ENCODE measurements at regions not wholly inside any gene's neighbourhood (a gene's known extent, or its start where the extent isn't known, plus 50 kb on each side); places are given as distances from the start of the nearest gene placed in this dataset.

DNA sequence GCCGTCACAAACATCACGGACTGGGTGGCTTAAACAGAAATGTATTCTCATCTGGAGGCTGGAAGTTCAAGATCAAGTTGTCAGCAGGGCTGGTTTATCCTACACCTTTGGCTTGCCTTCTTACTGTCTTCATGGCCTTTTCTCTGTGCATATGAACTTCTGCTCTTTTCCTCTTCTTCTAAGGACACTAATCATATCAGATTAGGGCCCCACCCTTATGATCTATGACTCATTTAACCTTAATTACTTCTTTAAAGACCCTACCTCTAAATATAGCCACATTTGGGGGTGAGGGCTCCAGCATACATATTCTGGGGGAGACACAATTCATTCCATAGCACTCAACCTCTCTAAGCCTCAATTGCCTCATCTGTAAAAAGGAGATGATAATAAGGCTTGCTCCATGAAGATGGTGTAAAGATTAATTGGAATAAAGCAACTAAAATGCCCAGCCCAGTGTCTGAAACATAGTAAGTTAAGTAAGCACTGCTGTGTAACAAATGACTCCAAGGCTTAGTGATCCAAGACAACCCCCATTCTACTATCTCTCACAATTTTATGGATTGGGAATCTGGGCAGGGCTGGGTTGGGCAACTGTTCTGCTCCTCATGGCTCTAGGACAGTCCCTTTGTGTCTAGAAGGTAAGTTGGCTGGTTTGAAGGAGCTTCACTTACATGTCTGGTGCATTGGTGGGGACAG, 119.8 kb downstream of the BANF2 start:
- H2AFZ ChIP-seq = no peak overlapping the region
- no peak overlapping the region for H3K4me2 ChIP-seq (ENCODE audit: unreplicated experiment)
- H3K4me1 ChIP-seq (ENCODE audit: insufficient read depth) = no peaks in the 10 kb centered on the region
- in situ Hi-C loops (cut with MboI) = no loop called here
- no peak overlapping the region for H3K27ac ChIP-seq
- H3K79me2 ChIP-seq (ENCODE audit: insufficient read depth) = no peaks in the 10 kb centered on the region
- H3K9ac ChIP-seq = no peak overlapping the region
- H3K36me3 ChIP-seq (ENCODE audit: low read depth) = no peaks in the 10 kb centered on the region
- 77 to 93% methylated on average over 2 of the region's 2 CpGs for WGBS, 2 experiments (ENCODE audit: low coverage in 1 of 2, low lambda C conversion rate in 2 of 2, missing lambda C conversion rate in 2 of 2)
- H4K20me1 ChIP-seq (ENCODE audit: insufficient read depth) = no peaks in the 10 kb centered on the region
- no peak for TF ChIP-seq EZH2phosphoT487 (IDR thresholded peaks at IDR 0.05; ENCODE audit: insufficient read depth, low read depth)
- TF ChIP-seq EZH2 (IDR thresholded peaks at IDR 0.05; ENCODE audit: insufficient read depth, poor library complexity, severe bottlenecking) = no peak
- no peak overlapping the region for H3K4me3 ChIP-seq
- H3K9me3 ChIP-seq (ENCODE audit: low read depth) = no peaks in the 10 kb centered on the region
- no peaks in the 10 kb centered on the region for H3F3A ChIP-seq (ENCODE audit: insufficient read depth)
- H3K27me3 ChIP-seq (replicated peaks; ENCODE audit: insufficient read depth) = no peaks in the 10 kb centered on the region
- H3K9me2 ChIP-seq (ENCODE audit: insufficient read depth) = no peaks in the 10 kb centered on the region
- DNase-seq = no peak

DNA sequence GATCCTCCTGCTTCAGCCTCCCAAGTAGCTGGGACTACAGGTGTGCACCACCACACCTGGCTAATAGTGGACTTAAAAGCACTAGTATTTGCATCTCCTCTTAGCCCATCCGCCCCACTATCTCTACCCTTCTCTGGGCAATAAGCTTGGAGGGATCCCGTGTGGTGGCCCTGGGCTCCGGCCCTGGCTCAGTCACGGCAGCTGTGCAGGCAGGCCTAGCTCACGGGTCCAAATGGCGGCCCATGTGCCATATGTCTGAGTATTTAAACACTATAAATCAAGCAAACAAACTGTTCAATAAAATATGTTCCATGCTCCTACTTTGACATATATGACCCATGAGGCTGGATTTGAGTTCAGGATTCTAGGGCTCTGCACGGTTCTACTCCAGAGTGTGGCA, 118.4 kb downstream of the BANF2 start:
- no peaks in the 10 kb centered on the region for H3K36me3 ChIP-seq (ENCODE audit: low read depth)
- H3K27me3 ChIP-seq (replicated peaks; ENCODE audit: insufficient read depth) = no peaks in the 10 kb centered on the region
- H3K27ac ChIP-seq = no peak overlapping the region
- 81 to 85% methylated on average over 7 of the region's 7 CpGs for WGBS, 2 experiments (ENCODE audit: low coverage in 1 of 2, low lambda C conversion rate in 2 of 2, missing lambda C conversion rate in 2 of 2)
- H2AFZ ChIP-seq = no peak overlapping the region
- H3K9ac ChIP-seq = no peak overlapping the region
- no peaks in the 10 kb centered on the region for H3K4me1 ChIP-seq (ENCODE audit: insufficient read depth)
- H3F3A ChIP-seq (ENCODE audit: insufficient read depth) = no peaks in the 10 kb centered on the region
- H3K4me3 ChIP-seq = no peak overlapping the region
- TF ChIP-seq EZH2 (IDR thresholded peaks at IDR 0.05; ENCODE audit: insufficient read depth, poor library complexity, severe bottlenecking) (no peak), EZH2phosphoT487 (IDR thresholded peaks at IDR 0.05; ENCODE audit: insufficient read depth, low read depth) (no peak)
- in situ Hi-C loops (cut with MboI) = no loop called here
- no peaks in the 10 kb centered on the region for H3K9me2 ChIP-seq (ENCODE audit: insufficient read depth)
- no peak overlapping the region for H3K4me2 ChIP-seq (ENCODE audit: unreplicated experiment)
- H3K9me3 ChIP-seq (ENCODE audit: low read depth) = no peaks in the 10 kb centered on the region
- DNase-seq = no peak
- no peaks in the 10 kb centered on the region for H4K20me1 ChIP-seq (ENCODE audit: insufficient read depth)
- no peaks in the 10 kb centered on the region for H3K79me2 ChIP-seq (ENCODE audit: insufficient read depth)

DNA sequence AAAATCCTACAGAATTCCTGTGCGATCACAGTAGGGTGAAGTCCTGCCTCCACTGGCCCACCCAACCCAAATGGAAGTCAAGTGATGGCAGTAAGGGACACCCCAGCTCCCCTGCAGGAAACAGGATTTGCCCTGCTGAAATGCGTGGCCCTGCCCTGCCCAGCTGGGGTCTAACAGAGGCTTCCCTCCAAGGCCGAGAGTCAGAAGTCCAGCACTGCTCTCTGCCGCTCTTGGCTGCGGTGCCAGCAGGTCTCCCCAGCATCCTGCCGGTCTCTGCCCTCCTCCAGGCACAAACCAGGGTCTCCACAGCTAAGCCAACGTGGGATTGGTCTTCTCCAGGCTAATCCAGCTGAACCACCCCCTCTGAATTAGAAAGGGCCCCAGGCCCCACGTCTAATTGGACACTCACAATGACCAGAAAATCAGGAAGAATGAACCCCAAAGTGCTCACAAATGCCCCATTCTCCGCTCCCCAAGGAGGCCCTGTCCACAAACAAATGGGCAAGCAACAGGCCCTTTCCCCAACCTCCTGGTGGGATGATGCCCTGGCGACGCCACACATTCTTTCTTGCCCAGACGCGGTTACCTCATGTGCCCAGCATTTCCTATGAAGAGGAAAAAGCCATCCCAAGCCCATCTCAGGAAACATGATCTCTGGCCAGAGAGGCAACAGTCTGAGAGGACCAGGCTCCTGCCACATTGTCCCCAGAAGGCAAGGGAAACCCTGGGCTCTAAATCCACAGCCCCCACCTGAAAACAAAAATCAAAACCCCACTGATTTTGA, 117.2 kb downstream of the BANF2 start:
- no peak overlapping the region for H2AFZ ChIP-seq
- WGBS, 2 experiments (ENCODE audit: low coverage in 1 of 2, low lambda C conversion rate in 2 of 2, missing lambda C conversion rate in 2 of 2) = 86 to 87% methylated on average over 13 of the region's 13 CpGs

DNA sequence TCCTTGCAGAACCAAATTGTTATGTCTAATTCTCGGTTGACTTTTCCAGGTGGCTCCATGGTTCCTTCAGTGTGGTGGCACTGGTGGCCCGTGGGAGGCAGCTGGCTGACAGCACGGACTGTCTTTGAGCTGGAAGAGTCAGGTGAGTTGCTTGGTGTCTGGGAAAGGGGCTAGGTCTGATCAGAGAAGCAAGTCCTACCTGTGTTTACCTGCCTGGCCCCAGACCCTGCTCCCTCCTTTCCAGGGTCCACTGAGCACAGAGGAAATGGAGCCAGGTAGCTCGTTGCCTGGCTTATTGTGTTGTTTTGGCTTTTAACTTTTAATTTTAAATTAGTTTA, 111.8 kb downstream of the BANF2 start:
- Histone ChIP-seq H3K9me3 (ENCODE audit: low read depth) (no peaks in the 10 kb centered on the region), H3K9me2 (ENCODE audit: insufficient read depth) (no peaks in the 10 kb centered on the region), H3K4me2 (ENCODE audit: unreplicated experiment) (no peak overlapping the region), H3K79me2 (ENCODE audit: insufficient read depth) (no peaks in the 10 kb centered on the region), H3K36me3 (ENCODE audit: low read depth) (no peaks in the 10 kb centered on the region), H4K20me1 (ENCODE audit: insufficient read depth) (no peaks in the 10 kb centered on the region), H3K9ac (no peak overlapping the region), H3K4me3 (no peak overlapping the region), H3F3A (ENCODE audit: insufficient read depth) (peaks cover 14% of the 10 kb centered on the region), H3K27me3 (replicated peaks; ENCODE audit: insufficient read depth) (no peaks in the 10 kb centered on the region), H3K27ac (no peak overlapping the region), H2AFZ (no peak overlapping the region), H3K4me1 (ENCODE audit: insufficient read depth) (peaks cover 23% of the 10 kb centered on the region)
- TF ChIP-seq EZH2phosphoT487 (IDR thresholded peaks at IDR 0.05; ENCODE audit: insufficient read depth, low read depth) = no peak
- TF ChIP-seq EZH2 (IDR thresholded peaks at IDR 0.05; ENCODE audit: insufficient read depth, poor library complexity, severe bottlenecking) = no peak
- DNase-seq = no peak
- in situ Hi-C loops (cut with MboI) = no loop called here
- 91 to 98% methylated on average over 4 of the region's 4 CpGs for WGBS, 2 experiments (ENCODE audit: low coverage in 1 of 2, low lambda C conversion rate in 2 of 2, missing lambda C conversion rate in 2 of 2)

More for the DNA sequence above, 117.2 kb downstream of the BANF2 start:
- no peak for DNase-seq
- Histone ChIP-seq H3K27ac (no peak overlapping the region), H3K4me1 (ENCODE audit: insufficient read depth) (no peaks in the 10 kb centered on the region), H3K9me3 (ENCODE audit: low read depth) (no peaks in the 10 kb centered on the region), H4K20me1 (ENCODE audit: insufficient read depth) (no peaks in the 10 kb centered on the region), H3K36me3 (ENCODE audit: low read depth) (no peaks in the 10 kb centered on the region), H3F3A (ENCODE audit: insufficient read depth) (no peaks in the 10 kb centered on the region), H3K27me3 (replicated peaks; ENCODE audit: insufficient read depth) (no peaks in the 10 kb centered on the region), H3K9ac (no peak overlapping the region), H3K4me3 (no peak overlapping the region), H3K4me2 (ENCODE audit: unreplicated experiment) (no peak overlapping the region), H3K9me2 (ENCODE audit: insufficient read depth) (no peaks in the 10 kb centered on the region), H3K79me2 (ENCODE audit: insufficient read depth) (no peaks in the 10 kb centered on the region)
- TF ChIP-seq EZH2 (IDR thresholded peaks at IDR 0.05; ENCODE audit: insufficient read depth, poor library complexity, severe bottlenecking) = no peak
- no peak for TF ChIP-seq EZH2phosphoT487 (IDR thresholded peaks at IDR 0.05; ENCODE audit: insufficient read depth, low read depth)
- in situ Hi-C loops (cut with MboI) = no loop called here
